ENCODE measurements at regions not wholly inside any gene's neighbourhood (a gene's known extent, or its start where the extent isn't known, plus 50 kb on each side); places are given as distances from the start of the nearest gene placed in this dataset.

DNA sequence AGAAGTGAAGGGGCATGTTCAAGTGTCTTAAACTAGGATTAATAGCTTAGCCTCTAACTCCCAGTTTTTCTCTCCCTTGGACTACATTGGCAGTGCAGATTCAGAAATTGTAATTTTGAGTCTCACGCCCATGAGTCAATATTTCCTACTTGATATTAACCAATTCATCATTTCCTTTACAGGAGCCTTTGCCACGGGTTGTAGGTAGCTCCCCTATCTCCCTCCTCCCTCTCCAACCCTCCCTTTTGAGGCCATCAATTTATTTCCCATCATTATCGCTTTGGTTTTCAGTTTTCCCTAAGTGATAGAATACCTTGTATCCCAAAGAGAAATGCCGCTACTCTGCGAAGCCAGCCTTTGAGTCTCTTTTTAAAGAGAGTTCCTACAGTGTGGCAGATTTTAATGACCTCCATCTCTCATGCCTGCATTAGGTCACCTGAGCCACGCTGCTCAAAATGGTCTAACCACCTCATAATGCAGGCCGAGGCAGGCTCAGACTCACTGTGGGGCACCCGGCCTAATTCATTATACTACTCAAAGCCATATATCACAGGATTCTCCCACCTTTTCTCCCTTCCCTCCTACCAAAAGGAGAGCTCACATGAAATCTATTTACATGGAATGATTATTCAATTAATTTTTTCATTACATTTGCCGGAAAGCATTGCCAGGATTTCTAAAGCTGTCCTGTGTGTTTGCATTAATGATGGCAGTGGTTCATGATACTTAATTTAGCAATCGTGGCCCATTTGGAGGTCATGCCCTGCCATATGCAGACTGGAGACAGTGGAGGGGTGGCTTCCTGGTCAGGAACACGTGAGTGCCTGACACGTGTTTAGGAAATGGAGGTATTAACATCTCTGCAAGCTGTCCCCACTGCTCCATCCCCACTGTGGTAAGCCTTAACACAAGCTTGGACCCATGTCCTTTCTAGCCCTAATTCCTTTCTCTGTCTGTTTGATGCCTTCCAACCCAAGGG is 448.2 kb upstream of the AUTS2 start:
- no peaks in the 10 kb centered on the region for H3K27me3 ChIP-seq (ENCODE audit: control insufficient read depth, insufficient read depth, low read length)
- TF ChIP-seq, protein P1, sequence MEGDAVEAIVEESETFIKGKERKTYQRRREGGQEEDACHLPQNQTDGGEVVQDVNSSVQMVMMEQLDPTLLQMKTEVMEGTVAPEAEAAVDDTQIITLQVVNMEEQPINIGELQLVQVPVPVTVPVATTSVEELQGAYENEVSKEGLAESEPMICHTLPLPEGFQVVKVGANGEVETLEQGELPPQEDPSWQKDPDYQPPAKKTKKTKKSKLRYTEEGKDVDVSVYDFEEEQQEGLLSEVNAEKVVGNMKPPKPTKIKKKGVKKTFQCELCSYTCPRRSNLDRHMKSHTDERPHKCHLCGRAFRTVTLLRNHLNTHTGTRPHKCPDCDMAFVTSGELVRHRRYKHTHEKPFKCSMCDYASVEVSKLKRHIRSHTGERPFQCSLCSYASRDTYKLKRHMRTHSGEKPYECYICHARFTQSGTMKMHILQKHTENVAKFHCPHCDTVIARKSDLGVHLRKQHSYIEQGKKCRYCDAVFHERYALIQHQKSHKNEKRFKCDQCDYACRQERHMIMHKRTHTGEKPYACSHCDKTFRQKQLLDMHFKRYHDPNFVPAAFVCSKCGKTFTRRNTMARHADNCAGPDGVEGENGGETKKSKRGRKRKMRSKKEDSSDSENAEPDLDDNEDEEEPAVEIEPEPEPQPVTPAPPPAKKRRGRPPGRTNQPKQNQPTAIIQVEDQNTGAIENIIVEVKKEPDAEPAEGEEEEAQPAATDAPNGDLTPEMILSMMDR (IDR thresholded peaks at IDR 0.05) = no peak
- H3K79me2 ChIP-seq = no peaks in the 10 kb centered on the region
- no peak overlapping the region for H3K4me2 ChIP-seq (ENCODE audit: low read length)
- no peak overlapping the region for H3K4me3 ChIP-seq (ENCODE audit: low read depth, low read length)
- H2AFZ ChIP-seq = no peak overlapping the region
- H3K9ac ChIP-seq = no peak overlapping the region
- no peaks in the 10 kb centered on the region for H3K36me3 ChIP-seq (ENCODE audit: control insufficient read depth, insufficient read depth, low read length)
- H3K9me3 ChIP-seq (ENCODE audit: control insufficient read depth, low read length) = no peaks in the 10 kb centered on the region
- H3K4me1 ChIP-seq = no peaks in the 10 kb centered on the region
- no peak overlapping the region for H3K27ac ChIP-seq

DNA sequence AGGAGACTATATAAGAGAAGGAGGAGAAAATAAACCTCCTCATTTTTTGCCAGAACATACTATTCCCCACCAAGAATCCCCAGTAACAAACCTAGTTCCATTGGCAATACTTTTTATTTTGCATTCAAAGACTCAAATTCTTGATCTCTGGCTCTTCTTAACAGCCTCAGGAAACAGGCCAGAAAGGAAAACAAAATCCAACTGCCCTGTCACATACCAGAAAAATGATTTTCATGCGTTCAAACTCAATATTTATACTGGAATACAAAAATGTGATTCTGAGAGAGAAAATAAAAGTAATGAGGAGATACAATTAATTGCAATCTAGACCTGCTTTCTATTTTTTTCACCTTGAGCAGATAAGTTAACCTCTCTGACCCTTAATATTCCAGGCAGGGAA is 435.9 kb upstream of the AUTS2 start:
- Histone ChIP-seq H3K9ac (no peak overlapping the region), H3K36me3 (ENCODE audit: control insufficient read depth, insufficient read depth, low read length) (no peaks in the 10 kb centered on the region)

DNA sequence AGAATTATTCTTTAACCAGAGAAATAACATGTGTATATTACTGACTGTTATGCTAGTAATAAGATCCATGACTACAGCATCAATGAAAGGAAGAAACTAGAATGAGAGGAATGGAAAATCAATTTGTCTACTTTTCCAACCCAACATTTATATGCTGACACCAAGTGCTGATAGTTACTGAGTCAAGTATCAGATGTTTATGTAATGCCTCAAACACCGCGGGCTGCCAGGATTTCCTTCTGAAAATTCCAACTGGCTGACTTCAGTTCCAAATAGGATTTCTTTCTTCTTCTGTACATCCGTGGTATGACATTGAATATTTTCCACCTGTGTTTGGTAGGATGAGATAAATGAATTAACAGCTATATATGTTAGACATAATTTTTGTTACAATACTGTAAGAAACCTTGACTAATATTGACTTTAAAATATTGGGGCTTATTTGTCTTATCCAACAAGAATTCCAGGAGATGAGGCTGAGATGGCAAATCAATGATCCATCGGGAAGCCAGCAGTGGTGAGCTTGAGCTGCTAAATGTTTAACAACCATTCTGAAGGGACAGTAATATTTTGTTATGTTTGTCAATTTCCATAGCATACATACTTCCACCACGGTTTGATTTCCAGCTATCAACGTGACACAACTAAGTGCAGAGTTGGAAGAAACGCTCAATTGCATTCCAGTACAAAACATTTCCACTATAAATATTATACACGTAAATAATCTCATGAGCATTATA is 435.2 kb upstream of the AUTS2 start:
- H3K4me1 ChIP-seq = no peaks in the 10 kb centered on the region
- no peak overlapping the region for H3K4me3 ChIP-seq (ENCODE audit: low read depth, low read length)
- no peak overlapping the region for H3K4me2 ChIP-seq (ENCODE audit: low read length)
- H2AFZ ChIP-seq = no peak overlapping the region
- H3K27ac ChIP-seq = no peak overlapping the region
- TF ChIP-seq, protein P1 (IDR thresholded peaks at IDR 0.05) = no peak
- no peak overlapping the region for H3K9ac ChIP-seq
- no peaks in the 10 kb centered on the region for H3K27me3 ChIP-seq (ENCODE audit: control insufficient read depth, insufficient read depth, low read length)
- H3K9me3 ChIP-seq (ENCODE audit: control insufficient read depth, low read length) = no peaks in the 10 kb centered on the region
- H3K36me3 ChIP-seq (ENCODE audit: control insufficient read depth, insufficient read depth, low read length) = no peaks in the 10 kb centered on the region
- H3K79me2 ChIP-seq = no peaks in the 10 kb centered on the region

More for the DNA sequence above, 435.9 kb upstream of the AUTS2 start:
- no peak overlapping the region for H3K4me2 ChIP-seq (ENCODE audit: low read length)
- TF ChIP-seq, protein P1 (IDR thresholded peaks at IDR 0.05) = no peak
- no peaks in the 10 kb centered on the region for H3K4me1 ChIP-seq
- H3K4me3 ChIP-seq (ENCODE audit: low read depth, low read length) = no peak overlapping the region
- no peaks in the 10 kb centered on the region for H3K79me2 ChIP-seq
- no peaks in the 10 kb centered on the region for H3K9me3 ChIP-seq (ENCODE audit: control insufficient read depth, low read length)
- H3K27ac ChIP-seq = no peak overlapping the region
- no peaks in the 10 kb centered on the region for H3K27me3 ChIP-seq (ENCODE audit: control insufficient read depth, insufficient read depth, low read length)
- no peak overlapping the region for H2AFZ ChIP-seq

DNA sequence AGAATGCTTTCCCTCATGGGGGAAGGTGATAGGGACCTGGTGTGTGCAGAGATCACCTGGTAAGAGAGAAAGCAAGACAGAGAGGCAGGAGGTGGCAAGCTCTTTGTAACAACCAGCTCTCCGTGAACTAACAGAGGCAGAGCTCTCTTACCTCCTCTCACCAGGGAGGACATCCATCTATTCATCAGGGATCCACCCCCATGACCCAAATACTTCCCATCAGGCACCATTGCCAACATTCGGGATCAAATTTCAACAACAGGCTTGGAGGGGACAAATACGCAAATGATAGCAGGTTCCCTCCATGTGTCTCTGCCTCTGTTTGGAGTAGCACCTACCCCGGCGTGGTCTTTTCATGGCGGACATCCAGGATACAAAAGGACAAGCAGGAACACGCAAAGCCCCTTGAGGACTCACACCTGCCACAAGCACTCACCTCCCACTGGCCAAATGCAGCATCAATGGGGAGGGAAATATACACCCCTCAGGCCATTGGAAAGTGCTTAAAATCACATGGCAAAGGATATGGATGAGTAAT is 431.2 kb upstream of the AUTS2 start:
- TF ChIP-seq, protein P1 (IDR thresholded peaks at IDR 0.05) = no peak
- Histone ChIP-seq H3K36me3 (ENCODE audit: control insufficient read depth, insufficient read depth, low read length) (no peaks in the 10 kb centered on the region), H3K4me3 (ENCODE audit: low read depth, low read length) (no peak overlapping the region), H2AFZ (no peak overlapping the region), H3K27me3 (ENCODE audit: control insufficient read depth, insufficient read depth, low read length) (no peaks in the 10 kb centered on the region), H3K4me2 (ENCODE audit: low read length) (no peak overlapping the region), H3K9me3 (ENCODE audit: control insufficient read depth, low read length) (no peaks in the 10 kb centered on the region), H3K9ac (no peak overlapping the region), H3K79me2 (no peaks in the 10 kb centered on the region), H3K4me1 (no peaks in the 10 kb centered on the region), H3K27ac (no peak overlapping the region)
